ENCODE measurements at regions not wholly inside any gene's neighbourhood (a gene's known extent, or its start where the extent isn't known, plus 50 kb on each side); places are given as distances from the start of the nearest gene placed in this dataset.

DNA sequence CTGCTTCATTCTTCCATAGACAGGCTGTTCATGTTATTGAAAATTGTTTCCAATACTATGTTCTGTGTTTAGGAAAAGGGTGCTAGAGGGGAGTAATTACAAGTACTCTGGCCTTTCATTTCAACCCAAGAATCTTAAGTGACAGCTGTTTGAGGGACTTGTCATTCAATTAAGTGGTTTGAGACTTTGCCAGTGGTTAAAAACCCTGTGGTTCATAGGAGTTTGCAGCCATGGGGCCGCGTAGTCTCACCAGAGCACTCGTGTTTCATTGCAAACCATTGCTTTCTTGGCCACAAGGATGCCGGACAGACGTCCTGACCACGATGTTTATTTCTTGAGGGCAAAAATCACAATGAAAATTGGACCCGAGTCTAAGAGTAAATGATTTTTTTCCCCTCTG, 248.8 kb downstream of the NNT start:
- H3K9me3 ChIP-seq (ENCODE audit: low read length): no peaks in the 10 kb centered on the region
- no peak overlapping the region for H2AFZ ChIP-seq (ENCODE audit: low read length)
- no peaks in the 10 kb centered on the region for H3K79me2 ChIP-seq (ENCODE audit: insufficient read depth, low read length)
- no peak for FAIRE-seq
- DNase-seq (ENCODE audit: low spot score): no peak
- POLR2A ChIA-PET: no interaction called here
- no peak overlapping the region for H3K4me2 ChIP-seq (ENCODE audit: low read depth, low read length)
- no TSS peak for BruUV-seq (replicated peaks)
- no peak overlapping the region for H3K4me3 ChIP-seq (replicated peaks in 1 of 3; ENCODE audit: insufficient read depth in 1 of 3, low read depth in 2 of 3, low read length in 3 of 3)
- in situ Hi-C loops (cut with HindIII; ENCODE audit: extremely low pct_ligation_motif_present, low pct_unique_long_range_greater_than_20kb) (no loop called here), intact Hi-C loops (cut with micrococcal nuclease; ENCODE audit: unreplicated experiment) (no loop called here)
- TF ChIP-seq, protein P1, sequence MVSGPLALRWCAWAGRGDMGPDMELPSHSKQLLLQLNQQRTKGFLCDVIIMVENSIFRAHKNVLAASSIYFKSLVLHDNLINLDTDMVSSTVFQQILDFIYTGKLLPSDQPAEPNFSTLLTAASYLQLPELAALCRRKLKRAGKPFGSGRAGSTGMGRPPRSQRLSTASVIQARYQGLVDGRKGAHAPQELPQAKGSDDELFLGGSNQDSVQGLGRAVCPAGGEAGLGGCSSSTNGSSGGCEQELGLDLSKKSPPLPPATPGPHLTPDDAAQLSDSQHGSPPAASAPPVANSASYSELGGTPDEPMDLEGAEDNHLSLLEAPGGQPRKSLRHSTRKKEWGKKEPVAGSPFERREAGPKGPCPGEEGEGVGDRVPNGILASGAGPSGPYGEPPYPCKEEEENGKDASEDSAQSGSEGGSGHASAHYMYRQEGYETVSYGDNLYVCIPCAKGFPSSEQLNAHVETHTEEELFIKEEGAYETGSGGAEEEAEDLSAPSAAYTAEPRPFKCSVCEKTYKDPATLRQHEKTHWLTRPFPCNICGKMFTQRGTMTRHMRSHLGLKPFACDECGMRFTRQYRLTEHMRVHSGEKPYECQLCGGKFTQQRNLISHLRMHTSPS (CRISPR knock-in tag; IDR thresholded peaks at IDR 0.05; ENCODE audit: low read depth): no peak
- no peak for TF ChIP-seq GABPB1 (CRISPR knock-in tag; IDR thresholded peaks at IDR 0.05)
- no peak for TF ChIP-seq ZNF569 (CRISPR knock-in tag; IDR thresholded peaks at IDR 0.05; ENCODE audit: borderline replicate concordance)
- TF ChIP-seq CHD4 (IDR thresholded peaks at IDR 0.05; ENCODE audit: borderline replicate concordance, low read length): no peak
- no peak for TF ChIP-seq KDM6A (CRISPR knock-in tag; IDR thresholded peaks at IDR 0.05; ENCODE audit: low read depth)
- TF ChIP-seq TAF1 (CRISPR knock-in tag; IDR thresholded peaks at IDR 0.05): no peak
- no peak for TF ChIP-seq ZNF558 (CRISPR knock-in tag; IDR thresholded peaks at IDR 0.05; ENCODE audit: borderline replicate concordance)
- no peak for TF ChIP-seq MTA3 (CRISPR knock-in tag; IDR thresholded peaks at IDR 0.05)
- no peak for TF ChIP-seq CBX5 (CRISPR knock-in tag; IDR thresholded peaks at IDR 0.05; ENCODE audit: borderline replicate concordance)
- CTCF ChIA-PET (ENCODE audit: low intra/inter-chr PET ratio, low total read pairs): no interaction called here
- no peaks in the 10 kb centered on the region for H3K36me3 ChIP-seq (replicated peaks in 1 of 2; ENCODE audit: control insufficient read depth in 1 of 2, insufficient read depth in 2 of 2, low read length in 2 of 2)
- H3K4me1 ChIP-seq (ENCODE audit: insufficient read depth, low read length): no peaks in the 10 kb centered on the region
- no peak overlapping the region for H3K9ac ChIP-seq (ENCODE audit: insufficient read depth, low read depth, low read length)
- WGBS (ENCODE audit: low lambda C conversion rate): 18% methylated on average over 7 of the region's 7 CpGs
- no peak for ATAC-seq
- H4K20me1 ChIP-seq (ENCODE audit: insufficient read depth, low read length): no peaks in the 10 kb centered on the region
- H3K27ac ChIP-seq (ENCODE audit: extremely low read length, insufficient read depth, low read length): no peak overlapping the region
- no peaks in the 10 kb centered on the region; a peak in 1 of 5 replicates for H3K27me3 ChIP-seq (ENCODE audit: control insufficient read depth in 1 of 2, insufficient read depth in 2 of 2, low read length in 2 of 2)

Data from HepG2 (cell line).